ENCODE measurements at regions not wholly inside any gene's neighbourhood (a gene's known extent, or its start where the extent isn't known, plus 50 kb on each side); places are given as distances from the start of the nearest gene placed in this dataset.
"Not testable (repeated sequence)": the region's sequence is repeated elsewhere in the genome, so short reads cannot be mapped to it uniquely, and the experiment has no call there.

DNA sequence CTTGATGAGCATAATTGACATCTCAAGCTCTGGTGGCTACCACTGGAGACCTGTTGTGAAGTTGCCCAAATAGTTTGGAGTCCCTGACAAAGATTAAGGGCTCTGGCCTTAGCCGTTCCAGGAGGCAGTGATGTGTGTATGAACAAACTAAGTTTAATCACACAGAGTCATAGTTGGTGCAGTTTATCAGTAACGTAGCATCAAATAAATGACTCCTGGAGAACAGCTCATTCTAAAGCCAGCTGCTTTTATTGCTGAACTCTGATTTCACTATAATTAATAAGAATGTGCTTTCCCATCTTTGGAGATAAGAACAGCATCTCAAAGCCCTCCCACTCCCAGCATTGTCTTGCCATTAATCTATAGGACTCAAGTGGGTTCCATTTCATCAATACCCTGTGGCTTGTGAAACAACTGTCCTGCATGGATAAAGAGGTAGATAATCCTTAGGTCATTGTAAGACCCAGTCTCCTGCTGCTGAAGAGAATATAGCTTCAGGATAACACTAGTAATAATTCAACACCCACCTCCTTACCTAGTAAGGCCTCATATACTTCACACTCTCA lies 211.4 kb upstream of the THUMPD2 start:
- no peak for DNase-seq
- Histone ChIP-seq H3K27me3 (no peaks in the 10 kb centered on the region), H3K9me3 (no peaks in the 10 kb centered on the region), H3K4me1 (no peaks in the 10 kb centered on the region), H3K4me3 (no peak overlapping the region), H3K27ac (no peak overlapping the region), H3K36me3 (no peaks in the 10 kb centered on the region)
- intact Hi-C loops (cut with DNase I), result no loop called here
- no peak for TF ChIP-seq POLR2A (IDR thresholded peaks at IDR 0.05)
- TF ChIP-seq, protein P1, sequence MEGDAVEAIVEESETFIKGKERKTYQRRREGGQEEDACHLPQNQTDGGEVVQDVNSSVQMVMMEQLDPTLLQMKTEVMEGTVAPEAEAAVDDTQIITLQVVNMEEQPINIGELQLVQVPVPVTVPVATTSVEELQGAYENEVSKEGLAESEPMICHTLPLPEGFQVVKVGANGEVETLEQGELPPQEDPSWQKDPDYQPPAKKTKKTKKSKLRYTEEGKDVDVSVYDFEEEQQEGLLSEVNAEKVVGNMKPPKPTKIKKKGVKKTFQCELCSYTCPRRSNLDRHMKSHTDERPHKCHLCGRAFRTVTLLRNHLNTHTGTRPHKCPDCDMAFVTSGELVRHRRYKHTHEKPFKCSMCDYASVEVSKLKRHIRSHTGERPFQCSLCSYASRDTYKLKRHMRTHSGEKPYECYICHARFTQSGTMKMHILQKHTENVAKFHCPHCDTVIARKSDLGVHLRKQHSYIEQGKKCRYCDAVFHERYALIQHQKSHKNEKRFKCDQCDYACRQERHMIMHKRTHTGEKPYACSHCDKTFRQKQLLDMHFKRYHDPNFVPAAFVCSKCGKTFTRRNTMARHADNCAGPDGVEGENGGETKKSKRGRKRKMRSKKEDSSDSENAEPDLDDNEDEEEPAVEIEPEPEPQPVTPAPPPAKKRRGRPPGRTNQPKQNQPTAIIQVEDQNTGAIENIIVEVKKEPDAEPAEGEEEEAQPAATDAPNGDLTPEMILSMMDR (IDR thresholded peaks at IDR 0.05), result no peak
- WGBS, 2 donors, result 77 to 93% methylated on average over 2 of the region's 2 CpGs

- 45 to 59% methylated on average over 3 of the region's 3 CpGs for WGBS, 2 donors
- TF ChIP-seq POLR2A (IDR thresholded peaks at IDR 0.05), result no peak
- TF ChIP-seq, protein P1 (IDR thresholded peaks at IDR 0.05), result no peak
- Histone ChIP-seq H3K4me3 (no peak overlapping the region), H3K27ac (no peak overlapping the region), H3K4me1 (no peaks in the 10 kb centered on the region), H3K36me3 (no peaks in the 10 kb centered on the region), H3K27me3 (no peaks in the 10 kb centered on the region), H3K9me3 (no peaks in the 10 kb centered on the region)
- DNase-seq, result no peak
- intact Hi-C loops (cut with DNase I), result no loop called here
Observed at GRCh38 chr2:39989888-39990287, 210.8 kb upstream of the THUMPD2 start.

- intact Hi-C loops (cut with DNase I), result no loop called here
- no peaks in the 10 kb centered on the region for H3K36me3 ChIP-seq
- H3K9me3 ChIP-seq, result no peaks in the 10 kb centered on the region
- 18 to 45% methylated on average over 3 of the region's 3 CpGs for WGBS, 2 donors
- no peak for DNase-seq
- TF ChIP-seq, protein P1 (IDR thresholded peaks at IDR 0.05), result no peak
- no peak for TF ChIP-seq POLR2A (IDR thresholded peaks at IDR 0.05)
- no peaks in the 10 kb centered on the region for H3K27me3 ChIP-seq
- no peak overlapping the region for H3K4me3 ChIP-seq
- no peaks in the 10 kb centered on the region for H3K4me1 ChIP-seq
- H3K27ac ChIP-seq, result no peak overlapping the region
Observed at GRCh38 chr2:39981883-39982311, 202.8 kb upstream of the THUMPD2 start.

DNA sequence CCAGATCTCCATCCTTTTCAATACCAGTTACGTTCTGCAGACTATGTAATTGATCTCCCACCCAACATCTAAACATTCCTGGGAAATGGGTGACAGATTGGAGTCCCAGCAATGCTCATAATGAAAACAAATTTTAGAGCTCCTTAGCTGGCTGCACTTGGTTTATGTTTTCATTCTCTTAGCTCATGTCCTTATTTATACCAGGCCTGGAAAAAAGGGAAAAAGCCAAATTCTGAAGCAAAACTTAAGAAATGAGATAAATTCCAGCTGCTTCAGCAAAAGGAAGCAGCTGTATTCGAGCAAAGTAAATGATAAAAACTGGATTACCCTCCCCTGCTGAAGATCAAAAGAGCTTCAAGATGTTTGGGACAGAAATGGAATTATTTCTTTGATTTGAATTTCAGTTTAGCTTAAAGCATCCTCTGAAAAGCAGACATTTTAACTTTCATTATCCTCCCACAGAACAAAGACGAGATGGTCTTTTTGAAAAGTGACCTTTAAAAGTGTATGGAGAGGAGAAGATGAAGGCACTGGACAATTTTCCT lies 196.5 kb upstream of the THUMPD2 start:
- no peak overlapping the region for H3K27ac ChIP-seq
- no peak for DNase-seq
- intact Hi-C loops (cut with DNase I), result no loop called here
- no peaks in the 10 kb centered on the region for H3K27me3 ChIP-seq
- no peak overlapping the region for H3K4me3 ChIP-seq
- TF ChIP-seq, protein P1 (IDR thresholded peaks at IDR 0.05), result no peak
- TF ChIP-seq POLR2A (IDR thresholded peaks at IDR 0.05), result no peak
- no peaks in the 10 kb centered on the region for H3K9me3 ChIP-seq
- no peaks in the 10 kb centered on the region for H3K4me1 ChIP-seq
- no peaks in the 10 kb centered on the region for H3K36me3 ChIP-seq
- 42 to 58% methylated on average over 3 of the region's 3 CpGs for WGBS, 2 donors

GRCh38 chr2:39968037-39968436 lies 189.0 kb upstream of the THUMPD2 start:
- Histone ChIP-seq H3K9me3 (peaks cover 0 to 5% (median 0%) of the 10 kb centered on the region in 3 donors), H3K36me3 (no peaks in the 10 kb centered on the region), H3K27me3 (no peaks in the 10 kb centered on the region), H3K4me3 (no peak overlapping the region), H3K27ac (no peak overlapping the region), H3K4me1 (no peaks in the 10 kb centered on the region)
- no peak for DNase-seq
- intact Hi-C loops (cut with DNase I), result no loop called here
- WGBS, 2 donors, result 22 to 63% methylated on average over 1 of the region's 1 CpG
- no peak for TF ChIP-seq POLR2A (IDR thresholded peaks at IDR 0.05)
- TF ChIP-seq, protein P1 (IDR thresholded peaks at IDR 0.05), result no peak

- DNase-seq; H3K36me3 ChIP-seq; H3K4me1 ChIP-seq; H3K27ac ChIP-seq; intact Hi-C loops (cut with DNase I); H3K4me3 ChIP-seq; H3K27me3 ChIP-seq; H3K9me3 ChIP-seq: not testable (repeated sequence)
- 50 to 60% methylated on average over 2 to 6 of the region's 7 CpGs for WGBS, 2 donors
Observed at GRCh38 chr2:39960681-39961080, 181.6 kb upstream of the THUMPD2 start.
